GM23248 (cell line): ENCODE measurements at regions not wholly inside any gene's neighbourhood (a gene's known extent, or its start where the extent isn't known, plus 50 kb on each side); places are given as distances from the start of the nearest gene placed in this dataset.

Experiments used
- EZH2 ChIP-seq: fragments of 200-600 bp; sonication (generic); IDR thresholded peaks from 2 replicates; pipeline ENCODE4 v1.6.1; 2018; ENCODE audit warnings: antibody characterized with exemption, mild to moderate bottlenecking; ENCODE audit not compliant: insufficient read depth, poor library complexity, severe bottlenecking
- EZH2phosphoT487 ChIP-seq: fragments of 200-600 bp; sonication (generic); IDR thresholded peaks from 2 replicates; pipeline ENCODE4 v1.6.1; 2018; ENCODE audit warnings: antibody characterized with exemption, moderate library complexity, mild to moderate bottlenecking, low read depth; ENCODE audit not compliant: insufficient read depth

GRCh38 chr3:105199217-105199616 lies 167.5 kb upstream of the ALCAM start:
- no peak for TF ChIP-seq EZH2
- no peak for TF ChIP-seq EZH2phosphoT487
